ENCODE measurements at regions not wholly inside any gene's neighbourhood (a gene's known extent, or its start where the extent isn't known, plus 50 kb on each side); places are given as distances from the start of the nearest gene placed in this dataset.
A peak's percentile ranks its signal among the peaks of the same experiment; 100 is the strongest.
"Not testable (repeated sequence)": the region's sequence is repeated elsewhere in the genome, so short reads cannot be mapped to it uniquely, and the experiment has no call there.

GRCh38 chr1:103469801-103470200 lies 55.7 kb upstream of the RNPC3 start:
- DNase-seq: no peak

GRCh38 chr1:103467100-103467499 lies 58.4 kb upstream of the RNPC3 start:
- DNase-seq: no peak

- DNase-seq: peak; percentile 69
Measured at GRCh38 chr1:103461161-103462105, 64.1 kb upstream of the RNPC3 start.

DNA sequence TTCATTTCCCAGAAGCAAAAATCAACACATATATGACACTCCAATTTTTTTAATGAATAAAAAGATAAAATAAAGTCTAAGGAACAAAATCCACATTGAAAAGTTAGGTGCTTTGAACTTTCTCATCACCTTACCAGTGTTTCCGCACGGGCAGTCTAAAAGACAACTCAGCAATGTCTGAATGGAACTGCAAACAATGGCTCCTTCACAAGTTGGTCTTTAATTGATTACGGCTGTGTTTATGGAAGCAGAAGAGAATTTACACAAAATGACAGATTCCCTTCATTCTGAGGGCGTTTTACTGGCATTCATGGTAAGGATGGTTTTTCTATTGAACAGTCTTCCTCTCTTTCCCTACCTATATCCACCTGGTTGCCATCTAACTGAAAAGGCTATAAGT lies 65.0 kb upstream of the RNPC3 start:
- no peak for DNase-seq

- DNase-seq: no peak
Measured at GRCh38 chr1:103459346-103459745, 66.2 kb upstream of the RNPC3 start.

DNA sequence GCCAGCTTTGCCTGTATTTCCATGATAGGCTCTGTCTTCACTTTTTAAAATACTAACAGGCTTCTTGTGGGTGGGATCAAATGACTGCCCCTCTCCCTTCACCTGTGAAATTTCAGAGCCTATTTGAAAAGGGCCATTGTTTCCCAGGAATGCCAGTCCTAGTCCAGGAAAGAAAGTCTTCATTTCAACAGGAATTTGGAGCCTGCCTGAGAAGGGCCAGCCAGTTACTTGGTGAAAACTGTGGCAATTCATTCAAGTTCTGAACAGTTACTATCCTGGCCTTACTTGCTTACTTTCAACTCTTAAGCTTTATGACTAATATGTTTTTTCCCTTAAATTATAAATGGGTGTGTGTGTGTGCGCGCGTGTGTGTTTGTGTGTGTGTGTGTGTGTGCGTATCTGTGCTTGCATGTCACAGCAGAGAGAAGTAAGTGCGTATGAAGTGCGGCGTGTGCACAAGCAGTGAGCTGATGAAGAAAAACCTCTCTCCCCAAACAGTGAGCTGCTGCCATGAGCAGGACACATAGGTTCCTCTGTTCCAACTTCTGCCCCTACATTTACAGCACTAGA lies 67.5 kb upstream of the RNPC3 start:
- DNase-seq: no peak

DNA sequence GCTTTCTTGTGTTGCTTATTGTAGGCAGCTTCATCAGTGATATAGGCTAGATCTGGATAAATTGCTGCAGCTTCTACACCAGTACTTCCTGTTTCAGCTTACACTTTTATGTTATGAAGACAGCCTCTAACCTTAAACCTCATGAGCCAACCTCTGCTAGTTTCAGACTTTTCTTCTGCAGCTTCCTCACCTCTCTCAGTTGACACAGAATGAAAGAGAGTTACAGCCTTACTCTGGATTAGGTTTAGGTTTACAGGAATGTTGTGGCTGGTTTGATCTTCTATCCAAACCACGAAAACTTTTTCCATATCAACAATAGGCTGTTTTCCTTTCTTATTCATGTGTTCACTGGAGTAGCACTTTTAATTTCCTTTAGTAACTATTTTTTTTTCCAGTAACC lies 76.9 kb upstream of the RNPC3 start:
- DNase-seq: no peak

DNA sequence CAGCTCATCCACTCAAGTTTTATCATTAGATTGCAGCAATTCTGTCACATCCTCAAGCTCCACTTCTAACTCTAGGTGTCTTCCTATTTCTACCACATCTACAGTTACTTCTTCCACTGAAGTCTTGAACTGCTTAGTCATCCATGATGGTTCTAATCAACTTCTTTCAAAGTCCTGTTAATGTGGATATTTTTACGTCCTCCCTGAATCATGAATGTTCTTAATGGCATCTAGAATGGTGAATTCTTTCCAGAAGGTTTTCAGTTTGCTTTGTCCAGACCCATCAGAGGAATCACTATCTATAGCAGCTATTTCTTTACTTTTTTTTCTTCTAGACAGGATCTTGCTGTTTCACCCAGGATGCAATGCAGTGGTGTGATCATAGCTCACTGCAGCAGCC lies 78.0 kb upstream of the RNPC3 start:
- no peak for DNase-seq

DNA sequence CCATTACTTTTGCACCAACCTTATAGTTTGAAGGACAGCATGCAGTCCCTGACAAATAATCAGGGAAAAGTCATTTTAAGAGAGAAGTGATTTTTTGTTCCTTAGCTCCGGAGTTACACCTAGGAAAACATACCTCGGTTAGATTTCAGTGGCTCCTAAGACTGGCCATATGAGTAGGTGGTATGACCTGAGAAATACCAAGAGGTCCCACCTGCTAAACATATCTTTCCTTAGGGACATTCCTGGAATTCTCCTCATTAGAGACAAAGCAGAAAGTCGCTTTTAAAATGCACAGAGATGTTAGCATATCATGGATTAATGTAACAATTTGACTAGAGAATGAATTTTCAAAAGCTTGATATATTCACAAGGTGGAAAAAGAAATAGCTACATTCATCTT lies 84.2 kb upstream of the RNPC3 start:
- no peak for DNase-seq

- DNase-seq: not testable (repeated sequence)
Measured at GRCh38 chr1:103436568-103437100, 88.9 kb upstream of the RNPC3 start.

GRCh38 chr1:103435443-103435842 lies 90.1 kb upstream of the RNPC3 start:
- DNase-seq: no peak

GRCh38 chr1:103424650-103425049 lies 100.8 kb upstream of the RNPC3 start:
- no peak for DNase-seq

DNA sequence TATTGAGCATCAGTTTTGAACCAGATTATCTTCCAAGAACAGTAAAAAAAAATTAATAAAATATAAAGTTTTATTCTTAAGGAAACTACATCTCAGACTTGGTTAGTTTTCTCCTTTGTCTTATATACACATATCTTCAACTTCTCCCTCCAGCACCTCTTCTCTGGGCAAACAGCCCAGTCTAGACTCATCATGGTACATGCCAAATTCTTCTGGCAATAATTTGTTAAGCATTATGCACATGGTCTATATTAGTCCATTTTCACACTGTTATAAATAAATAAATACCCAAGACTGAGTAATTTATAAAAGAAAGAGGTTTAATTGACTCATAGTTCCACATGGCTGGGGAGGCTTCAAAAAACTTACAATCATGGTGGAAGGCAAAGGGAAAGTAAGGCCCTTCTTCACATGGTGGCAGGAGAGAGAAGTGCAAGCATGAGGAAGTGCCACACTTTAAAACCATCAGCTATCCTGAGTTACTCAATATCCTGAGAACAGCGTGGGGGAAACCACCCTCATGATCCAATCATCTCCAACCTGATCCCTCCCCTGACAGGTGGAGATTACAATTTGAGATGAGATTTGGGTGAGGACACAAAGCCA lies 108.7 kb upstream of the RNPC3 start:
- DNase-seq: no peak

GRCh38 chr1:103387898-103388297 lies 137.6 kb upstream of the RNPC3 start:
- no peak for DNase-seq

GRCh38 chr1:103373991-103374390 lies 151.5 kb upstream of the RNPC3 start:
- DNase-seq: no peak

GRCh38 chr1:103372866-103373265 lies 152.6 kb upstream of the RNPC3 start:
- DNase-seq: no peak

DNA sequence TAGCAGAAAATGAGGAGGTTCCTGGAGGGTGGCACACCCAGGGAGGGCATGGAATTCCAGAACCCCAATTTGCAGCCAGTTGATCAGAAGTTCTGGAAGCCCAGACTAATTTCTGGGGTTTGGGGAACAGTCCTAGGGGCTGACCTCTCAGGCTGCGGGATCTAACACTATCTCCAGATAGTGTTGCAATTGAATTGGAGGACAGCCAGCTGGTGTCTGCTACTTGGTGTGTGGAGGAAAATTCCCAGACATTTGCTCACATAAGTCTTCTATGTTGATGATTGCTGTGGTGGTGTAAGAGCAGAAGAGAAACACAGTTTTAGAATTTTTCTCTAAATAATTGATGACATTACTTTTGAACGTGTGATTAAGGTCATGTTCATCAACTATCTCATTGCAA lies 154.3 kb upstream of the RNPC3 start:
- DNase-seq: no peak

- DNase-seq: no peak
Measured at GRCh38 chr1:103367186-103367585, 158.3 kb upstream of the RNPC3 start.

GRCh38 chr1:103365860-103366569 lies 159.5 kb upstream of the RNPC3 start:
- DNase-seq: no peak

GRCh38 chr1:103363008-103363365 lies 162.5 kb upstream of the RNPC3 start:
- DNase-seq: no peak

DNA sequence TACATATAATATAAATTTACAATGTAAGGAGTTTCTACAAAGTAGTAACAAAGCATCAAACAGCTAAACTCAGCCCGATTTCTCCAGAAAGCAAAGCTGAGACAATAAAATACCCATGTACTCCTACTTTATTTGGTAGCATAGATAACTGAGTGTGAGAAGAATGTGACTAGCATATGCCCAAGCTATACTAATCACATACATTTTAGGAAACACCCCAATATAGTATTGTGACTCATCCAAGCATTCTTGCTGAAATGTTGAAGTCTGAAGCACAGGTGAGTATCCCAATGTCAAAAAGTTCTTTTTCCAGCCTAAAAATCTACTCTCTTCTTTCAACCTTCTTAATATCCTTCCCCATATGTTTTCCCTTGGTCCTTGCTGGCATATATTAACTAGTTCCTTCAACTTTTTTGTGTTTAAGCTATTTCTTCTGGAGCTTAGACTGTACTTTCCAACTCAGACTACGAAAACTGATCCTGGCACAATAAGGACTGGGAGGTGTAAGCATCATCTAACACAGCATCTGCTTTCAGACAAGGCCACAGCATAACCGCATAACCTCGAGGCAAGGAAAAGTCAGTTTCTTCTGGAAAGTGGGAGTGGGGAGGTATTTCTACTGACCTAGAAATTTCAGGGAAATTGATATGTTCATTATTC lies 163.0 kb upstream of the RNPC3 start:
- DNase-seq: no peak

- peak; percentile 6 for DNase-seq
Measured at GRCh38 chr1:103353391-103353790, 172.1 kb upstream of the RNPC3 start.

GRCh38 chr1:103348136-103348535 lies 177.4 kb upstream of the RNPC3 start:
- no peak for DNase-seq
